SK-N-DZ (cell line): ENCODE measurements at regions not wholly inside any gene's neighbourhood (a gene's known extent, or its start where the extent isn't known, plus 50 kb on each side); places are given as distances from the start of the nearest gene placed in this dataset.

Experiments used
- DNase-seq: peaks from one replicate; pipeline ENCODE4 v3.0.0-alpha.2; 2015; ENCODE audit warnings: low spot score

DNA sequence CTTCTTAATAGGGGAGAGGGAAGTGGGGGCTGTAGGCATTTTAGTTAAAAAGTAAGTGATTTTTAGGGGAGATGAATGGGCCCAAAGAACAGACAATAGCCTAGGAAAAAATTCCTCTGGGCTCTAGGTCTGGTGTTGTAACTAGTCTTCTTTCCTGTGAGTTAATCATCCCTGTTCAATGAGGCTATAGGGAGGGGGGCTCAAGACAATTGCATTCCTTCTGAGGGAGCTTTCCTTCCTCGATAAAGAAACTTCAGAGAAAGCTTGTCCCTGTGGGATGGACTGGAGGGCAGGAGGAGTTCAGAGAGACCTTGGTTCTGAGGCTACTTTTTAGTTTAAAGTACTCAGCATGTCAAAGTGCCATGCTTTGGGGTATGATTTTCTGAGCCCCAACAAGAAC, 127.2 kb downstream of the BBS10 start:
- no peak for DNase-seq

GRCh38 chr12:76219806-76220205, 128.4 kb downstream of the BBS10 start:
- DNase-seq: no peak

GRCh38 chr12:76216585-76217472, 131.4 kb downstream of the BBS10 start:
- DNase-seq: no peak

DNA sequence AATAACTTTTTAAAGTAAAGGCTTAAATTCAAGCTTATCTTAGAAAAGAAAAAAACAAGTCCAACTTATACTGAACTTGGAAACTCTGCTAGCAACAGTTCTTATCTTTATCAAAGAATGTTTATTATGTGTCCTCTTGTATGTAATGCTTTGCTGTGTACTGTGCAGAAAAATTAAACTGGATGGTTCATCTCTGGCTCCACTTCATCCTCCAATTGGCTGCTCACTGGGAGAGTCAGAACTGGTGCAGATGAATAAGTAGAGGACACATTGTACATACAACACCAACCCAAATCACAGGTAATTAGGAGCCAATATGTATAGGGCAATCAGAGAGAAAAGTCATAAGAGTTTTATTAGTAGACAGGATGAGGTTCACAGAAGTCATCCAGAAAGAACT, 123.6 kb upstream of the NAP1L1 start:
- DNase-seq: no peak

GRCh38 chr12:76206677-76207072, 122.2 kb upstream of the NAP1L1 start:
- DNase-seq: no peak

- DNase-seq: no peak
Measured at GRCh38 chr12:76206039-76206676, 121.7 kb upstream of the NAP1L1 start.

GRCh38 chr12:76202621-76203020, 118.1 kb upstream of the NAP1L1 start:
- DNase-seq: no peak

DNA sequence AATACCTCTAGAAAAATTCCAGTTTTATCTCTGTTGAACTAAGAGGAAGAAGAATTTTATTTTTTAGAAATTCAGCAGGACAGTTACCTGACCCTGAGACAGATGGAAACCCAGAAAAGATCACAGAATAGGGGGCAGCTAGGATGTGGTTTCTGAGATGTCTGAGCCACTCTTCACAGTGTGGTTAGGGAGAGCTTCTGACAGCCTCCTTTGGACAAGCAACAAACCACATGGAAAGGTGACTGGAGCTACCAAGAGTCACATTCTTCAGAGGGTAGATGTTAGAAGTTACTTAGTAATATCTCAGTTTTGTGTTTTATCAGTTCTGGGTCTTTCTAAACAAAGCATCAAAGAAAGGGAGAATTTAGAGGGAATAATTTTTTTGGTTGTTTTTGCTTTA, 117.3 kb upstream of the NAP1L1 start:
- no peak for DNase-seq

DNA sequence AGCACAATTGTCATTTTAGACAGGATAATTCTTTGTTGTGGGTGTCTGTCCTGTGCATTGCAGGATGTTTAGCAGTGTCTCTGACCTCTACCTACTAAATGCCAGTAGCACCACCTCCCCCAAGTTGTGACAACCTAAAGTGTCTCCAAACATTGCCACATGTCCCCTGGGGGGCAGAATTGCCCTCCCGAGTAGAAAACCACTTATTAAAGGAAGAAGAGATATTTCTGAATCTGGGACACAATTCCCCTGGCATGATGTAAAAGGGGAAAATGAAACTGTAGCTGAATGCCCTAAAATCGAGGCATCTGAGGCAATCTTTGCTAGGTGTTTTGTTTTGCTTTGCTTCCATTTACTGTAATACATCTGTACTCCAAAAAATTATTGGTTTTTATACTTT, 116.8 kb upstream of the NAP1L1 start:
- DNase-seq: no peak

GRCh38 chr12:76199808-76200207, 115.3 kb upstream of the NAP1L1 start:
- no peak for DNase-seq

GRCh38 chr12:76198839-76199238, 114.4 kb upstream of the NAP1L1 start:
- DNase-seq: no peak

DNA sequence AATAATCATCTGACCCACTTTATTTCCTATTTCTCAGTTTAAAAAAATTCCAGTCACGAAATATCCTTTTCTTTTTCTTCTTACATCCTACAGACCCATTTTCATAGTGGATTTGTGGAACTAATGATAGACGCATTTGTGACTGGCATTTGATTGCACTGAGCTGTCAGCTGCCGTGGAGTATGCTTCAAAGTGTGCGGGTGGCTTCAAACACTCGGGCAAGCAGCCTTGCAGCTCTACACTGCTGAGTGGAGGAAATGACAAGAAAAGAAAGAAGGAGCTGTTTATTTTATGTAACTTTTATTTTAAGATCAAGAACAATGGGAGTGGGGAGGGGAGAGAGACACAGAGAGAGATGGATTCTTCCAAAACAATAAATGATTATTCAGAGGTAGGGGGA, 112.8 kb upstream of the NAP1L1 start:
- no peak for DNase-seq

DNA sequence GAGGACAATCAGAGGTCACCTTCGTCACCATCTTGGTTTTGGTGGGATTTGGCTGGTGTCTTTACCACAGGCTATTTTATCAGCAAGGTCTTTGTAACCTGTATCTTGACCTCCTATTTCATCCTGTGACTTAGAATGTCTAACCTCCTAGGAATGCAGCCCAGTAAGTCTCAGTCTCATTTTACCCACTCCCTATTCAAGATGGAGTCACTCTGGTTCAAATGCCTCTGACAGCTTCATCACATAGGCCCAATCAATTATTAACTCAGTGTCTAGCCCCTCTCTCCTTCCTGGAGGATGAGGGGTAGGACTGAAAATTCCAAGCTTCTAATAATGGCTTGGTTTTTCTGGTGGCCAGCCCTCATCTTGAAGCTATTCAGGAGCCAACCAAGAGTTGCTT, 111.4 kb upstream of the NAP1L1 start:
- DNase-seq: no peak

GRCh38 chr12:76194724-76195123, 110.2 kb upstream of the NAP1L1 start:
- no peak for DNase-seq

- no peak for DNase-seq
Measured at GRCh38 chr12:76193961-76194360, 109.5 kb upstream of the NAP1L1 start.

GRCh38 chr12:76192416-76192815, 107.9 kb upstream of the NAP1L1 start:
- DNase-seq: no peak

GRCh38 chr12:76190299-76190698, 105.8 kb upstream of the NAP1L1 start:
- DNase-seq: no peak

DNA sequence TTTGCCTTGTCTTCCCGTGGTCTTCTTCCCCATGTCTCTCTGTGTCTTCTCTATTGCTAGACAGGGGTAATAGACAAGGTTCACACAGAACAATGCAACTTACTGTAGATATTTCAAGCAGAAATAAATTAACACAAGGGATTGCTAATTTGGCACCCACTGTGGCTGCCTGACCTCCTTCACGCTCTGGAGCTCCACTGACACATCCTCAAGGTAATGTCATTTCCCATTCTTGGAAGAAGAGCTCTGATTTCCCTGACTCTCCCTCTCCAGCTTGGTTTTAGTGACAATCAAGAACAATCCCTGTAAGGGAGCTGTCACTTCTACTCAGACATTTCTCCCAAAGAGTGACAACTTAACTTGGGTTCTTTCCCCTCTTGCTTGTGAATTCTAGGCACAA, 105.4 kb upstream of the NAP1L1 start:
- no peak for DNase-seq

DNA sequence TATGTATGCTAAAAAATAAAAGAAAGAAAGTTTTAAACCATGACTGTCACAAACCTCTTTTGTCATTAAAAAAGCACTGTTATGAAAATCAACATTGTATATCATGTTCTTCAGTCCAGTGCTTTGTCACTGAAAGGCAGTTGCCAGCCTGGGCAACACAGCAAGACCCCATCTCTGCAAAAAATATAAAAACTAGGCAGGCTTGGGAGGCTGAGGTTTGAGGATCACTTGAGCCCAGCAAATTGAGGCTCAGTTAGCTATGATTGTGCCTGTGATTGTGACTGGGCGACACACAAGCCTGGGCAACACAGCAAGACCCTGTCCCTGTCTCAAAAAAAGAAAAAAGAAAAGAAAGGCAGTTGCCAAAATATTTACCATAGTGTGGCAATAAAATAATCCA, 102.7 kb upstream of the NAP1L1 start:
- no peak for DNase-seq

DNA sequence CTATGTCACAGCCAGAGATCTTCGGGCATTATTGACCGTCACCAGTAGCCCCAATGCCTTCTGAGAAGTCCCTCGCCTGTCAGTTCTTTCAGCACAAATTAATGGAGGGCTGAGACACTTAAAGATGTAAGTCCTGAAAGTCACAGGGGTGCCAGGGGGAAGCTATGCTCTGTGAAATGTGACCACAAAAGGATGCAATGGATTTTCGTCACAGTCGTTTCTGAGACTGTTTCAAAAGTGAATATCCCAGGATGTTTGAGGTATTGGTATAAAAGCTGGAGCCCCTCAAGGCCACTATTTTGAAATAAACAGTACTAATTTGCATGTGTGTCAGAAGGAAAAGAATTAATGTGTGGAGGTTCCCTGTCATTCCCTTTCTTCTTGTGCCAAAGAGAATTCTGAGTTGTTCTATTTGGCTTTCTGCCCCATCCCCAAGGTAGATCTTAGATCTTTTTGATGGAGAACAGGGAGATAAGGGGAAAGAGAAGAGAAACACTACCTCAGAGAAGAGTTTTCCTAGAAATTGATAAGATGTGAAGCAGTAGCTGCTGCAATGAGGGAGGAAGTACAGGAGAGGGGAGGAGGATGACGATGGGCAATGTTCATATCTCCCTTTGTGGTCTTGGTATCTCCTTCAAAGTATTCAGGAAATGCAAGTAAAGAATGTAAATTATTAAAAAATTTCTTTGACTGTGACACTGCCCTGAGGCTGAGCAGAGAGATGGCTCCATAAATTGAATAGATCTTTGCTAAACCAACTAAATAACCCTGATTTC, 101.8 kb upstream of the NAP1L1 start:
- DNase-seq: no peak

DNA sequence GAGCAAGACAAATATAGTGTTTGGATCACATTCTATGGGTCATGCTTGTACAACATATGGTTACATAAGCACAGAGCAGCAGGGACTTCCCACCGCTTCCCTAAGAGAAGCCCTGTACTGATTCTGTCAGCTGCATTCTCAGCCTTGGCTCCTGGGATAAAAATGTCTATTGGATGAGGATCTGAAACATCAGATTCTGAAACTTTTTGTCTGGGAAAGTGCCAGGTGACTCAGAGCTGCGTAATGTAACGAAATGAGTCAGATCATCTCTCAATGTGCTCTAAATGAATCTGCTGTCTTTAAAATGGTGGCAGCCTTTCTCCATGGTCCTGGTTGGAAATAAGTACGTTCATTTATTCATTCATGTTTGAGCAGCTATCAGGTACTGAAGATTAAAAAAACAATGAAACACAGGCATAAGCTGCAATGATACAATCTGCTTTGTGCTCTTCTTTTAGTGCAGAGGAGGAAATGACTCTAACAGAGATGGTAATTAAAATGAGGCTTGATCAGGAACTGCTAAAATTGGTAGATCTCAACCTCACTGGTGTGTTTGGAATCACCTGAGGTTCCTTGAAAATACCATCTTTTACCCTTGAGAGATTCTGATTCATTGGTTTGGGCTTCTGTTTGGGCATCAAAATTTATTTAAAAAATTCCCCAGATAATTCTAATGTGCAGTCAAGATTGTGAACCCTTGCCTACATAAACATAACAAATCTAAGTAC, 99.1 kb upstream of the NAP1L1 start:
- DNase-seq: no peak
